Spinal cord (tissue), 9 donors: ENCODE measurements at regions not wholly inside any gene's neighbourhood (a gene's known extent, or its start where the extent isn't known, plus 50 kb on each side); places are given as distances from the start of the nearest gene placed in this dataset.
A peak's percentile ranks its signal among the peaks of the same experiment; 100 is the strongest.

ENCODE experiments used
- DNase-seq, 6 donors: peaks; one replicate each; pipeline versions ENCODE4 v3.0.0 to v3.0.0-alpha.2; 2013 to 2015; ENCODE audit warnings: low spot score in 6 of 6, low read depth in 4 of 6
- H3K27ac ChIP-seq: one replicate; pipeline ENCODE4 v1.5.1; 2013; ENCODE audit warnings: low read depth, low read length, control low read depth
- H3K27me3 ChIP-seq: one replicate; pipeline ENCODE4 v1.6.1; 2013; ENCODE audit warnings: low read length; ENCODE audit not compliant: control insufficient read depth, insufficient read depth
- H3K36me3 ChIP-seq: one replicate; pipeline ENCODE4 v1.6.1; 2013; ENCODE audit warnings: low read length; ENCODE audit not compliant: control insufficient read depth, insufficient read depth
- H3K4me1 ChIP-seq: one replicate; pipeline ENCODE4 v1.6.1; 2013; ENCODE audit warnings: low read length; ENCODE audit not compliant: control insufficient read depth, insufficient read depth
- H3K4me3 ChIP-seq: one replicate; pipeline ENCODE4 v1.5.1; 2013; ENCODE audit warnings: low read depth, low read length, control low read depth
- H3K9me3 ChIP-seq: one replicate; pipeline ENCODE4 v1.6.1; 2013; ENCODE audit warnings: low read length; ENCODE audit not compliant: control insufficient read depth, insufficient read depth
- WGBS: methylation state at CpG from one replicate; pipeline ENCODE4 v1.1.5; 2013; ENCODE audit warnings: missing lambda C conversion rate; ENCODE audit not compliant: insufficient coverage; 5-methylcytosine and 5-hydroxymethylcytosine counted together
- donor health status: healthy.

GRCh38 chr1:229204921-229205777 lies 65.8 kb upstream of the RAB4A start:
- Histone ChIP-seq H3K4me1 (peaks cover 27% of the 10 kb centered on the region), H3K9me3 (no peaks in the 10 kb centered on the region), H3K27ac (peak overlapping the region; percentile 11), H3K36me3 (no peaks in the 10 kb centered on the region), H3K4me3 (no peak overlapping the region), H3K27me3 (no peaks in the 10 kb centered on the region)
- peak in 2 of 6 donors; percentile 78 to 92 for DNase-seq
- WGBS, result 35% methylated on average over 14 of the region's 17 CpGs

GRCh38 chr1:229205854-229206253 lies 65.1 kb upstream of the RAB4A start:
- peaks cover 25% of the 10 kb centered on the region for H3K4me1 ChIP-seq
- no peaks in the 10 kb centered on the region for H3K36me3 ChIP-seq
- peak overlapping the region; percentile 11 for H3K27ac ChIP-seq
- WGBS, result 78% methylated on average over 8 of the region's 8 CpGs
- no peak overlapping the region for H3K4me3 ChIP-seq
- no peaks in the 10 kb centered on the region for H3K9me3 ChIP-seq
- peak in 1 of 6 donors; percentile 25 for DNase-seq
- no peaks in the 10 kb centered on the region for H3K27me3 ChIP-seq

DNA sequence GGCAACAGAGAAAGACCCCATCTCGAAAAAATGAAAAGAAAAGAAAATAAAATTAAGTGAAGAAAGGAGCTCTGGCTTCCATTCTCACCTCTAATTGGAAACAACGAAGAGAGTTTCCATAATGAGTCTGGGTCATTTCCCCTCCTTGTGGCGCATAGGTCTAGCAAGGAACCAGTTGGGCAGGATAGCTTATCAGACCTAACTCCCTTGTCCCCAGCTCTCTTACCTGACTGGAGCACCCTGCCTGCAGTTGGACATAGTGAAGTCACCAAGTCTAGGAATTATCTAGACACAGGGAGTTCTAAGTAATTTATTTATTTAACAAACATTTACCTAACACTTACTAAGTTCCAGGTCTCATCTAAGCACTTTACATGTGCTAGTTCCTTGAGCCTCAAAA lies 63.0 kb upstream of the RAB4A start:
- H3K27me3 ChIP-seq, result no peaks in the 10 kb centered on the region
- H3K27ac ChIP-seq, result no peak overlapping the region
- no CpG with 5 or more reads among the region's 3 CpGs for WGBS
- H3K9me3 ChIP-seq, result no peaks in the 10 kb centered on the region
- DNase-seq, result no peak
- H3K4me3 ChIP-seq, result no peak overlapping the region
- peaks cover 25% of the 10 kb centered on the region for H3K4me1 ChIP-seq
- H3K36me3 ChIP-seq, result no peaks in the 10 kb centered on the region

DNA sequence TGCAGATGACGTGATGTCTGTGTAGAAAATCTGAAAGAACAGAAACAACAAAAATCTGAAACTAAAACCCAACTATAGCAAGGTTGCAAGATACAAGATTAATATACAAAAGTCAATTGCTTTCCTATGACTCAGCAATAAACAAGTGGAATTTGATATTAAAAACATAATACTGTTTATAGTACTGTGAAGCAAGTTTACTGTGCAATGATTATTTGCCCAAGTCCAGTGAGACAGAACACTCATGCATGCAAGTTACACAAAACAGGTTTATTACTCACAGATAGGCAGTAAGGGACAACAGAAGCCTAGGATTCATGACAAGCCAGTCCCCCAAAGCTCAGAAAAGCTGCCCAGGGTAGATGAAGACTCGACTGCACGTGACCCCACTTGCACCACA lies 62.4 kb upstream of the RAB4A start:
- WGBS, result 90% methylated on average over 2 of the region's 3 CpGs
- no peaks in the 10 kb centered on the region for H3K27me3 ChIP-seq
- no peaks in the 10 kb centered on the region for H3K9me3 ChIP-seq
- no peak for DNase-seq
- peaks cover 25% of the 10 kb centered on the region for H3K4me1 ChIP-seq
- no peak overlapping the region for H3K4me3 ChIP-seq
- H3K27ac ChIP-seq, result no peak overlapping the region
- H3K36me3 ChIP-seq, result no peaks in the 10 kb centered on the region

DNA sequence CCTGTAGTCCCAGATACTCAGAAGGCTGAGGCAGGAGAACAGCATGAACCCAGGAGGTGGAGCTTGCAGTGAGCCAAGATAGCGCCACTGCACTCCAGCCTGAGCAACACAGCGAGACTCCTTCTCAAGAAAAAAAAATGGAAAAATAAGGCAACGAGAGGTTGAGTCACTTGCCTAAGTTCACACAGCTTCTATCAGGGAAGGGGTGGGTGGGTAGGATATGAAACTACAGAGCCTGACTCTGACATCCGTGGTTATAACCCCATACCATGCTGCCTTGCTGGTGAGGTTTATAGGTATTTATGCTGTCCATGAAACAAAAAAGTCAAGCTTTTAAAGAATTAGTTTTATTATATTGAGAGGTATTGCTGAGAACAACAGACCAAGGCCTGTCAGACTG lies 61.5 kb upstream of the RAB4A start:
- WGBS, result 100% methylated on average over 1 of the region's 4 CpGs
- Histone ChIP-seq H3K36me3 (no peaks in the 10 kb centered on the region), H3K27me3 (no peaks in the 10 kb centered on the region), H3K9me3 (no peaks in the 10 kb centered on the region), H3K4me1 (peaks cover 19% of the 10 kb centered on the region), H3K27ac (no peak overlapping the region), H3K4me3 (no peak overlapping the region)
- no peak for DNase-seq

DNA sequence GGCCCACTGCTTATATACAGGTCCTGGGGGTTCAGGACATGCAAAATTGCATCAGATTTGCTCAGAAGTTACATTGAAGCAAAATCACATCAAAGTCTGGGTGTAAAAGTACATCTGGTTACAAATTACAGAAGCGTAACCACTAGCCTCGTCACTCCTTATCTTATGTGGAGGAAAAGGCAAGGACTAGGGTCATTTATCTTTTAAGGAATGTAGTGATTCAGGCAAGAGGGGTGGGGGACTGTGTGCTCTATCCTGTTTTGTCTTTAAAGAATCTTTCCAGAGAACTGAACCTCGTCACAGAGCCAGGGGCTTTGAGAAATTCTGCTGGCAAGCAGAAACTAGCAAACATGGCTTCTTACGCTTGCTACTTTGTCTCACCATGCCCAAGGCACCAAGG lies 61.1 kb upstream of the RAB4A start:
- 93% methylated on average over 3 of the region's 4 CpGs for WGBS

GRCh38 chr1:229210844-229211243 lies 60.1 kb upstream of the RAB4A start:
- H3K27me3 ChIP-seq, result no peaks in the 10 kb centered on the region
- H3K9me3 ChIP-seq, result no peaks in the 10 kb centered on the region
- H3K27ac ChIP-seq, result no peak overlapping the region
- WGBS, result no CpG with 5 or more reads among the region's 2 CpGs
- peaks cover 5% of the 10 kb centered on the region for H3K4me1 ChIP-seq
- no peak for DNase-seq
- H3K36me3 ChIP-seq, result no peaks in the 10 kb centered on the region
- H3K4me3 ChIP-seq, result no peak overlapping the region

More for the DNA sequence above, 61.1 kb upstream of the RAB4A start:
- Histone ChIP-seq H3K27ac (no peak overlapping the region), H3K4me1 (peaks cover 15% of the 10 kb centered on the region), H3K4me3 (no peak overlapping the region), H3K9me3 (no peaks in the 10 kb centered on the region), H3K27me3 (no peaks in the 10 kb centered on the region), H3K36me3 (no peaks in the 10 kb centered on the region)
- DNase-seq, result no peak

- no peak for DNase-seq
- WGBS, result no CpG with 5 or more reads among the region's 2 CpGs
Observed at GRCh38 chr1:229213797-229214196, 57.1 kb upstream of the RAB4A start.

GRCh38 chr1:229217716-229218115 lies 53.2 kb upstream of the RAB4A start:
- Histone ChIP-seq H3K4me1 (peaks cover 3% of the 10 kb centered on the region), H3K9me3 (no peaks in the 10 kb centered on the region), H3K27me3 (no peaks in the 10 kb centered on the region), H3K36me3 (no peaks in the 10 kb centered on the region), H3K4me3 (no peak overlapping the region), H3K27ac (no peak overlapping the region)
- 88% methylated on average over 6 of the region's 8 CpGs for WGBS
- no peak for DNase-seq

More at GRCh38 chr1:229213797-229214196, 57.1 kb upstream of the RAB4A start:
- Histone ChIP-seq H3K36me3 (no peaks in the 10 kb centered on the region), H3K4me3 (no peak overlapping the region), H3K4me1 (no peaks in the 10 kb centered on the region), H3K9me3 (no peaks in the 10 kb centered on the region), H3K27me3 (no peaks in the 10 kb centered on the region), H3K27ac (no peak overlapping the region)

DNA sequence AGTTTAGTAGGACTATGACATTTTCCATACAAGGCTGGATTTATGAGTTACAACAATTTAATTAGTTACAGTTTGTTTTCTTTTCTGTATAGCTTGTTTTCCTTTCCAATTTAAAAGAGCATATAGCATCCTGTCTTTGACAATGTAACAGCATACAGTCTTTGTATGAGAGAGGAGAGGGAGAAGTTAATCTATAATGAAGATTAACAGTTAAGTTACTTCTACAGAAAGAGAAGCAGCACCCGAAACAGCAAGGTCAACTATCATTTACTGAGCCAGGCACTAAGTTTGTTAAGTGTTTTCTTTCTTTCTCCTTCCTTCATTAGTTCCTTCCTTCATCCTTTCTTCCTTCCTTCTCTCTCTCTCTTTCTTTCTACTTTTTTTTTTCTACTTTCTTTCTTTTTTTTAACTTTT lies 52.3 kb upstream of the RAB4A start:
- WGBS, result no CpG with 5 or more reads among the region's 1 CpG
- no peaks in the 10 kb centered on the region for H3K36me3 ChIP-seq
- no peak overlapping the region for H3K4me3 ChIP-seq
- no peak for DNase-seq
- H3K27me3 ChIP-seq, result no peaks in the 10 kb centered on the region
- H3K9me3 ChIP-seq, result no peaks in the 10 kb centered on the region
- H3K27ac ChIP-seq, result no peak overlapping the region
- peaks cover 3% of the 10 kb centered on the region for H3K4me1 ChIP-seq
